ENCODE measurements at regions not wholly inside any gene's neighbourhood (a gene's known extent, or its start where the extent isn't known, plus 50 kb on each side); places are given as distances from the start of the nearest gene placed in this dataset.

DNA sequence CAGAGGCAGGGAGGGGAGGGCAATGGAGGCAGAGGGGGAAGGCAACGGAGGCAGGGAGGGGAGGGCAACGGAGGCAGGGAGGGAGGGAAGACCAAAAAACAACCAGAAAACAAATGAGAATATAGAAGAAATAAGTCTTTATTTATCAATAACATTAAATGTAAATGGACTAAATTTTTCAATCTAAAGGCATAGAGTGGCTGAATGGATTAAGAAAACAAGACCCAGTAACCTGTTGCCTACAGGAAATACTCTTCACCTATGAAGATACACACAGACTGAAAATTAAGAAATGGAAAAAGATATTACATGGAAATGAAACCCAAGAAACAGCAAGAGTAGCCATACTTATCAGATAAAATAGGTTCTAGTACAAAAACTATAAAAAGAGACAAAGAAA lies 536.3 kb downstream of the TBC1D4 start:
- peaks cover 6 to 12% of the 10 kb centered on the region in 2 donors for H3K9me3 ChIP-seq (replicated peaks in 1 of 2; ENCODE audit: control insufficient read depth in 1 of 2, insufficient read depth in 1 of 2, low read length in 2 of 2)
- intact Hi-C loops (cut with micrococcal nuclease), result no loop called here
- H3K4me3 Mint-ChIP-seq, result no peak overlapping the region
- no peak for DNase-seq
- no peaks in the 10 kb centered on the region for H3K4me1 ChIP-seq (ENCODE audit: control insufficient read depth in 1 of 2, insufficient read depth in 2 of 2, low read length in 2 of 2)
- no peaks in the 10 kb centered on the region for H3K36me3 ChIP-seq (replicated peaks in 1 of 2; ENCODE audit: control insufficient read depth in 1 of 2, insufficient read depth in 2 of 2, low read length in 2 of 2)
- H3K27me3 Mint-ChIP-seq (ENCODE audit: low read depth in 3 of 3), result peaks cover 0 to 1% (median 0%) of the 10 kb centered on the region in 3 donors
- H3K27me3 ChIP-seq (ENCODE audit: control insufficient read depth in 2 of 2, insufficient read depth in 2 of 2, low read length in 2 of 2), result no peaks in the 10 kb centered on the region
- no peaks in the 10 kb centered on the region for H4K20me1 ChIP-seq (ENCODE audit: insufficient read depth, low read length)
- H3K4me3 ChIP-seq (replicated peaks in 1 of 3; ENCODE audit: low read depth in 2 of 3, low read length in 3 of 3), result no peak overlapping the region
- H3K4me1 Mint-ChIP-seq, result no peaks in the 10 kb centered on the region
- H3K9ac ChIP-seq (ENCODE audit: insufficient read depth, low read length, poor library complexity, severe bottlenecking), result no peak overlapping the region
- no CpG with 5 or more reads among the region's 2 CpGs for WGBS (ENCODE audit: insufficient coverage)
- H3K27ac Mint-ChIP-seq, result no peak overlapping the region
- TF ChIP-seq, protein P1, sequence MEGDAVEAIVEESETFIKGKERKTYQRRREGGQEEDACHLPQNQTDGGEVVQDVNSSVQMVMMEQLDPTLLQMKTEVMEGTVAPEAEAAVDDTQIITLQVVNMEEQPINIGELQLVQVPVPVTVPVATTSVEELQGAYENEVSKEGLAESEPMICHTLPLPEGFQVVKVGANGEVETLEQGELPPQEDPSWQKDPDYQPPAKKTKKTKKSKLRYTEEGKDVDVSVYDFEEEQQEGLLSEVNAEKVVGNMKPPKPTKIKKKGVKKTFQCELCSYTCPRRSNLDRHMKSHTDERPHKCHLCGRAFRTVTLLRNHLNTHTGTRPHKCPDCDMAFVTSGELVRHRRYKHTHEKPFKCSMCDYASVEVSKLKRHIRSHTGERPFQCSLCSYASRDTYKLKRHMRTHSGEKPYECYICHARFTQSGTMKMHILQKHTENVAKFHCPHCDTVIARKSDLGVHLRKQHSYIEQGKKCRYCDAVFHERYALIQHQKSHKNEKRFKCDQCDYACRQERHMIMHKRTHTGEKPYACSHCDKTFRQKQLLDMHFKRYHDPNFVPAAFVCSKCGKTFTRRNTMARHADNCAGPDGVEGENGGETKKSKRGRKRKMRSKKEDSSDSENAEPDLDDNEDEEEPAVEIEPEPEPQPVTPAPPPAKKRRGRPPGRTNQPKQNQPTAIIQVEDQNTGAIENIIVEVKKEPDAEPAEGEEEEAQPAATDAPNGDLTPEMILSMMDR (IDR thresholded peaks at IDR 0.05), result no peak
- no peaks in the 10 kb centered on the region for H3K36me3 Mint-ChIP-seq
- no peak overlapping the region for H2AFZ ChIP-seq (ENCODE audit: insufficient read depth, low read depth, low read length, poor library complexity, severe bottlenecking)
- H3K27ac ChIP-seq (ENCODE audit: low read depth in 1 of 2, low read length in 2 of 2), result no peak overlapping the region
- H3K79me2 ChIP-seq (ENCODE audit: insufficient read depth, low read length), result no peaks in the 10 kb centered on the region
- no peak overlapping the region for H3K4me2 ChIP-seq (replicated peaks; ENCODE audit: extremely low read depth, low read length, poor library complexity, severe bottlenecking)
- peaks cover 3 to 13% (median 9%) of the 10 kb centered on the region in 7 donors for H3K9me3 Mint-ChIP-seq

DNA sequence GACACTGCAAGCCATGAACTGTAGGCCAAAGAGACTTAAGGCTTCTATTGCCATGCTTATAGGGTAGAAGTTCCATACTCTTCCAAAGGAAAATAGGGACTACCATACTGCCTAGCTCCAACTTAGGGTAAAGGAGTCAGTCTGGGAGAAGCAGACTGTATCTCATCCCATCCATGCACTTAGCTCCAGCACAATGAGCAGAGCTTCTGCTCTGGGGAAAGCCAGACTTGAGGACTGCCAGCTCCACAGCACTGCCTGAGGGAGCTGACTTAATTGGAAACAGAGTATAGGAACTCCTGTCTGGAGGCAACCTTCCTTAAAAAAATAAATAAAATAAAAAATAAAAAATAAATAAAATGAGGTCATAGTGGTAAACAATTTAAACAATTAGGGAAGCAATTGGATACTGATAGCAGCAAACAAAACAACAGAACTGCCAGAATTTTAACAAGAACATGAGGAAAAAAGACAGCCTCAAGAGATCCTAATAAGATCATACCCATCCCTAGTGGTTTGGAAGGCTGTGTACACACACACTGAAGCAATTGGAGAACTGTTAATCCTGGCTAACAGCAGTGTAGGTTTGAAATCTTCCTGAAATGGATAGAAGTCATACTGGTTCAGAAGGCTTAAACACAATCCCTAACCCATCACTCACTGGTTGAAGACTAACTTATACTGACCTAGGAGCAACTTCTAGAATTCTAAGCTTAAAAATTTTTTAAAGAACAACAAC lies 550.1 kb downstream of the TBC1D4 start:
- no peaks in the 10 kb centered on the region for H3K4me1 ChIP-seq (ENCODE audit: control insufficient read depth in 1 of 2, insufficient read depth in 2 of 2, low read length in 2 of 2)
- no peak overlapping the region for H3K4me3 ChIP-seq (replicated peaks in 1 of 3; ENCODE audit: low read depth in 2 of 3, low read length in 3 of 3)
- H3K4me2 ChIP-seq (replicated peaks; ENCODE audit: extremely low read depth, low read length, poor library complexity, severe bottlenecking), result no peak overlapping the region
- intact Hi-C loops (cut with micrococcal nuclease), result no loop called here
- H3K27ac Mint-ChIP-seq, result no peak overlapping the region
- no peaks in the 10 kb centered on the region for H3K36me3 ChIP-seq (replicated peaks in 1 of 2; ENCODE audit: control insufficient read depth in 1 of 2, insufficient read depth in 2 of 2, low read length in 2 of 2)
- H3K9me3 ChIP-seq (replicated peaks in 1 of 2; ENCODE audit: control insufficient read depth in 1 of 2, insufficient read depth in 1 of 2, low read length in 2 of 2), result no peaks in the 10 kb centered on the region
- TF ChIP-seq, protein P1 (IDR thresholded peaks at IDR 0.05), result no peak
- H3K4me3 Mint-ChIP-seq, result no peak overlapping the region
- H3K27ac ChIP-seq (ENCODE audit: low read depth in 1 of 2, low read length in 2 of 2), result no peak overlapping the region
- H3K27me3 ChIP-seq (ENCODE audit: control insufficient read depth in 2 of 2, insufficient read depth in 2 of 2, low read length in 2 of 2), result no peaks in the 10 kb centered on the region
- no peaks in the 10 kb centered on the region for H3K36me3 Mint-ChIP-seq
- H2AFZ ChIP-seq (ENCODE audit: insufficient read depth, low read depth, low read length, poor library complexity, severe bottlenecking), result no peak overlapping the region
- peaks cover 4 to 17% (median 9%) of the 10 kb centered on the region in 7 donors for H3K9me3 Mint-ChIP-seq
- H4K20me1 ChIP-seq (ENCODE audit: insufficient read depth, low read length), result no peaks in the 10 kb centered on the region
- no peaks in the 10 kb centered on the region for H3K79me2 ChIP-seq (ENCODE audit: insufficient read depth, low read length)
- no peaks in the 10 kb centered on the region for H3K4me1 Mint-ChIP-seq
- H3K9ac ChIP-seq (ENCODE audit: insufficient read depth, low read length, poor library complexity, severe bottlenecking), result no peak overlapping the region
- no peak for DNase-seq
- no peaks in the 10 kb centered on the region for H3K27me3 Mint-ChIP-seq (ENCODE audit: low read depth in 3 of 3)

Data from CD14-positive monocyte (primary cell).